ENCODE measurements at regions not wholly inside any gene's neighbourhood (a gene's known extent, or its start where the extent isn't known, plus 50 kb on each side); places are given as distances from the start of the nearest gene placed in this dataset.

- TF ChIP-seq CTCF (IDR thresholded peaks at IDR 0.05; ENCODE audit: insufficient read depth, low read length, poor library complexity, severe bottlenecking): no peak
- TF ChIP-seq EZH2phosphoT487 (conservative IDR thresholded peaks at IDR 0.05; ENCODE audit: low read length): no peak
Observed at GRCh38 chr11:29844031-29844430, 172.8 kb downstream of the KCNA4 start.

All from SU-DHL-6 (cell line).